Activated B cell treated with CpG ODN at 0.5 μM for 24 hours (primary cell): ENCODE measurements at regions not wholly inside any gene's neighbourhood (a gene's known extent, or its start where the extent isn't known, plus 50 kb on each side); places are given as distances from the start of the nearest gene placed in this dataset.

Experiments used
- ATAC-seq: fragments of 200-7000 bp; cut with Tn5 transposase; one replicate; pipeline ENCODE4 v1.10.0; 2021; ENCODE audit warnings: low read depth, mild to moderate bottlenecking, moderate library complexity
- CTCF ChIA-PET: fragments of 350-600 bp; sonication (Branson Sonifier 250); formaldehyde crosslinking; loops from one replicate; lab custom pipeline; 2021; ENCODE audit warnings: antibody characterized with exemption; lab: Charles Lee
- POLR2A ChIA-PET: fragments of 350-600 bp; sonication (Branson Sonifier 250); formaldehyde crosslinking; loops from one replicate; lab custom pipeline; 2021; ENCODE audit warnings: antibody characterized with exemption; lab: Charles Lee
- DNase-seq: peaks from one replicate; pipeline ENCODE4 v3.0.0; 2022
- H3K27ac Mint-ChIP-seq: one replicate; pipeline ENCODE4 v1.8.0; 2020; ENCODE audit warnings: mixed read lengths
- H3K27me3 Mint-ChIP-seq: one replicate; pipeline ENCODE4 v1.8.0; 2021; ENCODE audit warnings: mixed read lengths
- H3K36me3 Mint-ChIP-seq: one replicate; pipeline ENCODE4 v1.8.0; 2021; ENCODE audit warnings: low read depth, mixed read lengths
- H3K4me1 Mint-ChIP-seq: one replicate; pipeline ENCODE4 v1.8.0; 2021; ENCODE audit warnings: mixed read lengths
- H3K4me3 Mint-ChIP-seq: one replicate; pipeline ENCODE4 v1.8.0; 2020; ENCODE audit warnings: mild to moderate bottlenecking, mixed read lengths
- H3K9me3 Mint-ChIP-seq: one replicate; pipeline ENCODE4 v1.8.0; 2020; ENCODE audit warnings: mixed read lengths
- intact Hi-C: fragments of 100-400 bp; cut with micrococcal nuclease; formaldehyde crosslinking; loops from one replicate; pipeline ENCODE4 v1.15.1; 2024
- TF ChIP-seq, protein P1 (sequence below): fragments of 200-600 bp; IDR thresholded peaks from one replicate; pipeline ENCODE4 v1.8.0; 2022; ENCODE audit warnings: antibody characterized with exemption, mild to moderate bottlenecking

DNA sequence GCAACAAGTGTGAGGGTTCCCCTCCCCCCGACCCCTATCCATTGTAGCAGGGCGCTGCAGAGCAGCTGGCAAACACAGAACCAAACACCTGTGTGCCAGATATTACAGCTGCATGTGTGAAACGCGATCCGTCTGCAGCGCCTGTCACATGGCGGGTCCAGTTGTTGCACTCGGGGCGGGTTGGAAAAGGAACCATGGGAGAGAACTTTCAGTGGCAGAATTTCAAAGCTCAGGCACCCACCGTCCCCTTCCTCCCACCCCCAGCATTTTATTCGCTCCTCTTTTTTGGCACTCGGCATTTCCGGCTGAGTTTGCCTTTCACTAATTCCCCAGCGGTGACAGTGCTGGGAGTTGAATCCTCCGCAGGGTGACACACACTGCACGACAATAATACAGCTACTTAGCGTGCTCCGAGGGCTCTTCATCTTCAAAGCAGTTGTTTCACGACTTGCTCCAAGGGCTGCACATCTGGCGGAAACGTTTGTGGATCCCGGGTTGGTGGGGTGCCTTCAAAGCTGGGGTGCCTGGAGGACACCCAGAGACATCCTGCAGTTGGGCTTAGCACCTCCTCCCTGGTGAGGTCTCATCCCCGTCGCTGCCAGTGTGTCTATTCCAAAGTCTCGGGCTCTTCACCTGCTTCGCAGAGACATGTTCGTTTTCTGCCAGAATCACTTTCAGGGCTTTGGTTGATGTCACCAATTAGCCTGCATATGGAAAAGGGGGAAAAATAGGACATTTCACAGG, 180.7 kb downstream of the ZBTB18 start:
- intact Hi-C loops = no loop called here

DNA sequence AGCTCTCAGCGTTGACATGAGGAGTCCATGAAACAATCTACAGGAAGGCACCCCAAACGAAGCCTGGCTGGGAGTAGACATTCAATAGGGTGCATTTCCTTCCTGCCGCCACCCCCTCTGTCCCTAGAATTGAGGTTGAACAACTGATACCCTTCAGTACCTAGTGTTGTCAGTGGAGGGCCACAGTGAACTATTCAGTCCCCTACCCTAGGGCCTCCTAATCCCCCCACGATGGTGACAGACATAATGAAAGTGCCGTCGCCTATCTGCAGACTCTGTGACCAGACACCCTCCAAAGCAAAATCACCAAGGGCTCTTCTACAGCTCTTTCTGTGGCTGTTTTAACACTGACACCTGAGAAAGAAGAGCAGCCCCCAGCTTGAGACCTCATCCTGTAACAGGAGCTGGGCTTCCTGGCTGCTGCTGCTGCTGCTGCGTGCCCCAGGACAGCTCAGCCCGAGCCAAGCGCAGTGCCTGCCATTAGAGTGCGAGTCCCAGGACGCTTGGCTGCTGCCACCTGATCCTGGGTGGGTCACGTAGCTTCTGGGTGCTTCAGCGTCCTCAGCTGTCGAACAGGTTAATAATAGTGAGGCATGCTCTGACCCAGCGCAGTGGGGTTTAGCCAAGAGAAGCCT, 183.0 kb downstream of the ZBTB18 start:
- TF ChIP-seq, protein P1, sequence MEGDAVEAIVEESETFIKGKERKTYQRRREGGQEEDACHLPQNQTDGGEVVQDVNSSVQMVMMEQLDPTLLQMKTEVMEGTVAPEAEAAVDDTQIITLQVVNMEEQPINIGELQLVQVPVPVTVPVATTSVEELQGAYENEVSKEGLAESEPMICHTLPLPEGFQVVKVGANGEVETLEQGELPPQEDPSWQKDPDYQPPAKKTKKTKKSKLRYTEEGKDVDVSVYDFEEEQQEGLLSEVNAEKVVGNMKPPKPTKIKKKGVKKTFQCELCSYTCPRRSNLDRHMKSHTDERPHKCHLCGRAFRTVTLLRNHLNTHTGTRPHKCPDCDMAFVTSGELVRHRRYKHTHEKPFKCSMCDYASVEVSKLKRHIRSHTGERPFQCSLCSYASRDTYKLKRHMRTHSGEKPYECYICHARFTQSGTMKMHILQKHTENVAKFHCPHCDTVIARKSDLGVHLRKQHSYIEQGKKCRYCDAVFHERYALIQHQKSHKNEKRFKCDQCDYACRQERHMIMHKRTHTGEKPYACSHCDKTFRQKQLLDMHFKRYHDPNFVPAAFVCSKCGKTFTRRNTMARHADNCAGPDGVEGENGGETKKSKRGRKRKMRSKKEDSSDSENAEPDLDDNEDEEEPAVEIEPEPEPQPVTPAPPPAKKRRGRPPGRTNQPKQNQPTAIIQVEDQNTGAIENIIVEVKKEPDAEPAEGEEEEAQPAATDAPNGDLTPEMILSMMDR = no peak
- no peak overlapping the region for H3K27ac Mint-ChIP-seq
- intact Hi-C loops = no loop called here
- no peaks in the 10 kb centered on the region for H3K9me3 Mint-ChIP-seq
- ChIA-PET CTCF (no interaction called here), POLR2A (no interaction called here)
- DNase-seq = no peak
- H3K4me1 Mint-ChIP-seq = peaks cover 16% of the 10 kb centered on the region
- no peak overlapping the region for H3K4me3 Mint-ChIP-seq
- peaks cover 2% of the 10 kb centered on the region for H3K27me3 Mint-ChIP-seq
- no peak for ATAC-seq
- H3K36me3 Mint-ChIP-seq = no peaks in the 10 kb centered on the region

More for the DNA sequence above, 180.7 kb downstream of the ZBTB18 start:
- POLR2A ChIA-PET = no interaction called here
- H3K27ac Mint-ChIP-seq = no peak overlapping the region
- H3K4me1 Mint-ChIP-seq = peaks cover 8% of the 10 kb centered on the region
- TF ChIP-seq, protein P1 = no peak
- H3K27me3 Mint-ChIP-seq = peaks cover 2% of the 10 kb centered on the region
- no peaks in the 10 kb centered on the region for H3K9me3 Mint-ChIP-seq
- CTCF ChIA-PET = no interaction called here
- DNase-seq (no peak), ATAC-seq (no peak)
- H3K36me3 Mint-ChIP-seq = no peaks in the 10 kb centered on the region
- no peak overlapping the region for H3K4me3 Mint-ChIP-seq

DNA sequence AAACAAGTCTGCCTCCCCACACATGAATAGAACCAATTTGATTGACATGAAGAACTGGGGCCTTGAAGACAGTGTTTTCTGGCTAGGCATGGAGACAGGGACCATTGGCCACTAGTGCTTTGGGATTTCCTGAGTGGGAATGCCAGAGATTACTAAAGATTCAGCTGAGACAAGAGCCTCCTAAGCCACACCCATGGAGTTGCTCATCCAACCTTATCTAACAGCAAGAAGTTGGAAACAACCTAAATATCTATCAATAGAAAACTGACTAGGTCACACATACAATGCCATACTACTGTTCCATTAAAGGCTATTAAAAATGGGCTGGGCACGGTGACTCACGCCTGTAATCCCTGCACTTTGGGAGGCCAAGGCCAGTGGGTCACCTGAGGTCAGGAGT, 184.1 kb downstream of the ZBTB18 start:
- TF ChIP-seq, protein P1 = no peak
- DNase-seq = no peak
- H3K4me3 Mint-ChIP-seq = no peak overlapping the region
- ChIA-PET CTCF (no interaction called here), POLR2A (no interaction called here)
- H3K27ac Mint-ChIP-seq = no peak overlapping the region
- no peaks in the 10 kb centered on the region for H3K9me3 Mint-ChIP-seq
- peaks cover 2% of the 10 kb centered on the region for H3K27me3 Mint-ChIP-seq
- ATAC-seq = no peak
- no peaks in the 10 kb centered on the region for H3K36me3 Mint-ChIP-seq
- peaks cover 19% of the 10 kb centered on the region for H3K4me1 Mint-ChIP-seq
- intact Hi-C loops = no loop called here

DNA sequence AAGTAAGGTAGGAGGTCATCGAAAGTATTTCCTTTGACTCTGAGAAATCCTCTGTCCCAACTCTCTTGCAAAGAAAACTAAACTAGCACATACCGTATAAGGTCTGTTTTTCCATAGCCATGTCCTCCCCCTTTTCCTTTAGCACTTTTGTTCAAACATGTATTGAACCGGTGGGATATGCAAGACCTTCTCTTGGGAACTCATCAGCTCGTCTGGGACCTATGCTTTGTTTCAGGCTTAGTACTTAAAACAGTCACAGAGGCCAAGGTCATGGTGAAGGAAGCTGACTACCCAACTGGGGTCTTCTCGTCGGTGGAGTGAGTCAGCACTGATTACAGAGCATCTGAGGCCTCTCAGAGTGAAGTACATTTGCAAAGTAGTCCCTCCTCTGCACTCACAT, 185.0 kb downstream of the ZBTB18 start:
- CTCF ChIA-PET = interaction anchor here (0.8 kb wide), 1 partner anchor 9 kb away, joined by 4 read pairs; no protein-coding TSS in a partner anchor
- no peak for ATAC-seq
- POLR2A ChIA-PET = no interaction called here

DNA sequence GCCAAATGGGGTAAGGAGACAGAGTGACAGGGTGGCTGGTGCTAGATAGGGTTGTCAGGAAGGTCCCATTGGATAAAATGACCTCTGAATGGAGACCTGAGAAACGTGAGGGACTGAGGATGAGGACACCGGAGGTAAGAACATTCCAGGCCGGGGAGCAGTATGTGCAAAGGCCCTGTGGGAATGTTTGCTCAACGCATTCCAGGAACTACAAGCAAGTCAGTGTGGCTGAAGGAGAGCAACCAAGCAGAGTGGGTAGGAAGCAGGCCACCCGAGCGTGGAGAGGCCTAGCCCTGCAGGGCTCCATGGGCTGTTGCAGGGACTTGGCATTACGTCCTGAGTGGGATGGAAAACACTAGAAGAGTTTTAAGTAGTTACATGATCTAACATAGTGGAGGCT, 185.6 kb downstream of the ZBTB18 start:
- H3K27ac Mint-ChIP-seq = no peak overlapping the region
- DNase-seq = no peak
- no peak for ATAC-seq
- no peaks in the 10 kb centered on the region for H3K36me3 Mint-ChIP-seq
- H3K9me3 Mint-ChIP-seq = no peaks in the 10 kb centered on the region
- H3K27me3 Mint-ChIP-seq = peaks cover 2% of the 10 kb centered on the region
- TF ChIP-seq, protein P1 = no peak
- POLR2A ChIA-PET = no interaction called here
- CTCF ChIA-PET = interaction anchor here (0.8 kb wide), 1 partner anchor 9 kb away, joined by 4 read pairs; no protein-coding TSS in a partner anchor
- H3K4me1 Mint-ChIP-seq = peaks cover 19% of the 10 kb centered on the region
- H3K4me3 Mint-ChIP-seq = no peak overlapping the region
- intact Hi-C loops = no loop called here

More for the DNA sequence above, 185.0 kb downstream of the ZBTB18 start:
- TF ChIP-seq, protein P1 = no peak
- H3K27ac Mint-ChIP-seq = no peak overlapping the region
- no peak overlapping the region for H3K4me3 Mint-ChIP-seq
- DNase-seq = no peak
- peaks cover 19% of the 10 kb centered on the region for H3K4me1 Mint-ChIP-seq
- H3K9me3 Mint-ChIP-seq = no peaks in the 10 kb centered on the region
- peaks cover 2% of the 10 kb centered on the region for H3K27me3 Mint-ChIP-seq
- intact Hi-C loops = no loop called here
- H3K36me3 Mint-ChIP-seq = no peaks in the 10 kb centered on the region
